HL-60 (cell line): ENCODE measurements at regions not wholly inside any gene's neighbourhood (a gene's known extent, or its start where the extent isn't known, plus 50 kb on each side); places are given as distances from the start of the nearest gene placed in this dataset.

Experiments
- DNase-seq, 2 experiments: peaks; one replicate each; pipeline ENCODE4 v3.0.0-alpha.2; 2010 to 2020; ENCODE audit warnings: low read depth in 1 of 2, low spot score in 1 of 2
- H3K27ac ChIP-seq: fragments of 250-450 bp; sonication (Bioruptor Pico); replicated peaks from 2 replicates; pipeline ENCODE4 v1.5.1; 2020; ENCODE audit warnings: mild to moderate bottlenecking, moderate library complexity
- H3K27me3 ChIP-seq: fragments of 250-450 bp; sonication (Bioruptor Pico); 2 replicates; pipeline ENCODE4 v1.5.1; 2021; ENCODE audit warnings: mild to moderate bottlenecking, moderate library complexity; ENCODE audit not compliant: insufficient read depth, poor library complexity, severe bottlenecking
- H3K4me3 ChIP-seq: replicated peaks from 2 replicates; pipeline ENCODE4 v1.5.1; 2011; ENCODE audit warnings: mild to moderate bottlenecking, control low read depth, low read length; ENCODE audit not compliant: insufficient read depth
- CTCF ChIP-seq: IDR thresholded peaks from one replicate; pipeline ENCODE4 v1.5.1; 2011; ENCODE audit warnings: low read length, control low read depth, inconsistent platforms; ENCODE audit not compliant: insufficient read depth
- GABPA ChIP-seq: IDR thresholded peaks from 2 replicates; pipeline ENCODE4 v1.6.1; 2012; ENCODE audit warnings: low read depth
- POLR2AphosphoS5 ChIP-seq: IDR thresholded peaks from 2 replicates; pipeline ENCODE4 v1.6.1; 2012; ENCODE audit warnings: low read depth
- REST ChIP-seq: IDR thresholded peaks from 2 replicates; pipeline ENCODE4 v1.6.1; 2012; ENCODE audit warnings: low read depth; ENCODE audit not compliant: insufficient replicate concordance
- SPI1 ChIP-seq: IDR thresholded peaks from 2 replicates; pipeline ENCODE4 v1.6.1; 2012; ENCODE audit warnings: low read depth, mild to moderate bottlenecking, borderline replicate concordance

- no peak overlapping the region for H3K4me3 ChIP-seq
- TF ChIP-seq CTCF = no peak
- no peak for TF ChIP-seq POLR2AphosphoS5
- no peak for TF ChIP-seq SPI1
- no peak for TF ChIP-seq REST
- TF ChIP-seq GABPA = no peak
- no peak overlapping the region for H3K27ac ChIP-seq
- no peaks in the 10 kb centered on the region for H3K27me3 ChIP-seq
- DNase-seq = no peak
Measured at GRCh38 chr10:78721231-78721630, 347.5 kb upstream of the ZMIZ1 start.

DNA sequence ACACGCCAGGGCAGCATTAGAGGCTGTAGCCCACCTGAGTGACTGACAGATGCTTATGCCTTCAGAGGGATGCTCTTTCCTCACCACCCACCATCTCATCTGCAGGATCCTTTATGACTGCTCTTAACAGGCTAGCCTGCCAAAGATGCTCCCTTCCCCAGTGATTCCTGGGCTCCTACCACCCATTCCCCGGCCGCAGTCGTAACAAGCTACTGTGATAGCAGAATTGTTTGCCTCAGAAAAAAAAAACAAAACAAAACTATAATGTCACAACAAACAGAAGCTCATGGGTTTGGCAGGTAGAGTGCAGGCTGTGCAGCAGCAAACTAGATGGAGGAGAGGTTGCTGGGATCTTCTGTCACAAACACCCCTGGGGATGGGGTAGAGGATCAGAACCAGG is 343.9 kb upstream of the ZMIZ1 start:
- no peak overlapping the region for H3K4me3 ChIP-seq
- DNase-seq = no peak
- H3K27me3 ChIP-seq = no peaks in the 10 kb centered on the region
- no peak for TF ChIP-seq POLR2AphosphoS5
- no peak overlapping the region for H3K27ac ChIP-seq

- no peak for DNase-seq
- no peak overlapping the region for H3K4me3 ChIP-seq
- TF ChIP-seq REST (no peak), GABPA (no peak), CTCF (no peak), POLR2AphosphoS5 (no peak), SPI1 (no peak)
- H3K27ac ChIP-seq = no peak overlapping the region
- H3K27me3 ChIP-seq = no peaks in the 10 kb centered on the region
Measured at GRCh38 chr10:78726171-78726570, 342.6 kb upstream of the ZMIZ1 start.

- Histone ChIP-seq H3K27me3 (no peaks in the 10 kb centered on the region), H3K4me3 (no peak overlapping the region), H3K27ac (no peak overlapping the region)
- no peak for DNase-seq
- TF ChIP-seq POLR2AphosphoS5 (no peak), REST (peak; percentile 71), GABPA (no peak), SPI1 (no peak)
Measured at GRCh38 chr10:78727251-78727650, 341.5 kb upstream of the ZMIZ1 start.
